HepG2 (cell line): ENCODE measurements at regions not wholly inside any gene's neighbourhood (a gene's known extent, or its start where the extent isn't known, plus 50 kb on each side); places are given as distances from the start of the nearest gene placed in this dataset.
A peak's percentile ranks its signal among the peaks of the same experiment; 100 is the strongest.

ENCODE experiments used
- CC2D1A ChIP-seq: sonication (generic); formaldehyde crosslinking; IDR thresholded peaks from 2 replicates; pipeline ENCODE4 v1.8.1; 2023; ENCODE audit warnings: mild to moderate bottlenecking, missing genetic modification reagents
- GATAD2A ChIP-seq: IDR thresholded peaks from 2 replicates; pipeline ENCODE4 v1.6.1; 2016
- HNRNPLL ChIP-seq: fragments of 200-400 bp; formaldehyde crosslinking; IDR thresholded peaks from 2 replicates; pipeline ENCODE4 v1.6.1; 2017; ENCODE audit warnings: mild to moderate bottlenecking, low read depth, low read length; ENCODE audit not compliant: poor library complexity, severe bottlenecking
- KLF12 ChIP-seq: sonication (generic); formaldehyde crosslinking; IDR thresholded peaks from 2 replicates; pipeline ENCODE4 v1.4.0; 2020; ENCODE audit warnings: missing genetic modification reagents, borderline replicate concordance
- MAZ ChIP-seq, 2 experiments: sonication (generic) in 1 of 2; formaldehyde crosslinking in 1 of 2; IDR thresholded peaks; 2 replicates each; pipeline versions ENCODE4 v1.5.0 to v1.6.1; 2012 to 2020; ENCODE audit warnings: low read depth in 2 of 2, mild to moderate bottlenecking in 2 of 2, borderline replicate concordance in 1 of 2, improper control_type of control experiment in 1 of 2, low read length in 1 of 2, missing genetic modification reagents in 1 of 2, moderate library complexity in 1 of 2
- NAIF1 ChIP-seq: sonication (generic); formaldehyde crosslinking; IDR thresholded peaks from 2 replicates; pipeline ENCODE4 v1.5.0; 2020; ENCODE audit warnings: mild to moderate bottlenecking, missing genetic modification reagents, borderline replicate concordance
- NR2F2 ChIP-seq: IDR thresholded peaks from 2 replicates; pipeline ENCODE4 v1.6.1; 2012; ENCODE audit warnings: low read depth, inconsistent platforms, borderline replicate concordance
- PPARG ChIP-seq: conservative IDR thresholded peaks from 2 replicates; pipeline ENCODE4 v1.6.1; 2016; ENCODE audit warnings: missing biosample characterization, missing genetic modification reagents
- RBAK ChIP-seq: sonication (generic); formaldehyde crosslinking; IDR thresholded peaks from 2 replicates; pipeline ENCODE4 v1.5.1; 2020; ENCODE audit warnings: mild to moderate bottlenecking, missing genetic modification reagents
- RBFOX2 ChIP-seq: fragments of 200-400 bp; formaldehyde crosslinking; IDR thresholded peaks from 2 replicates; pipeline ENCODE4 v1.6.1; 2017; ENCODE audit warnings: low read depth, mild to moderate bottlenecking, low read length
- REPIN1 ChIP-seq: sonication (generic); formaldehyde crosslinking; IDR thresholded peaks from 2 replicates; pipeline ENCODE4 v1.8.0; 2022; ENCODE audit warnings: missing genetic modification reagents, low read depth, mild to moderate bottlenecking, borderline replicate concordance
- RXRB ChIP-seq: IDR thresholded peaks from 2 replicates; pipeline ENCODE4 v1.6.1; 2016; ENCODE audit warnings: borderline replicate concordance, missing genetic modification reagents, missing compliant biosample characterization
- SALL2 ChIP-seq: sonication (generic); formaldehyde crosslinking; IDR thresholded peaks from 2 replicates; pipeline ENCODE4 v1.8.1; 2023; ENCODE audit warnings: mild to moderate bottlenecking, missing genetic modification reagents, inconsistent platforms
- SMC3 ChIP-seq: IDR thresholded peaks from 2 replicates; pipeline ENCODE4 v1.6.1; 2011; ENCODE audit warnings: low read length, improper control_type of control experiment
- TAF15 ChIP-seq: fragments of 200-400 bp; formaldehyde crosslinking; IDR thresholded peaks from one replicate; pipeline ENCODE4 v1.6.1; 2018; ENCODE audit warnings: mild to moderate bottlenecking, low read depth, low read length; ENCODE audit not compliant: poor library complexity, severe bottlenecking
- TSC22D2 ChIP-seq: sonication (generic); formaldehyde crosslinking; IDR thresholded peaks from 2 replicates; pipeline ENCODE4 v1.5.1; 2020; ENCODE audit warnings: missing genetic modification reagents, mild to moderate bottlenecking, borderline replicate concordance
- ZFP41 ChIP-seq: sonication (generic); formaldehyde crosslinking; IDR thresholded peaks from 2 replicates; pipeline ENCODE4 v1.4.0; 2020; ENCODE audit warnings: mild to moderate bottlenecking, missing genetic modification reagents, borderline replicate concordance
- ZFYVE20 ChIP-seq: sonication (generic); formaldehyde crosslinking; IDR thresholded peaks from 2 replicates; pipeline ENCODE4 v1.8.0; 2023; ENCODE audit warnings: low read depth, mild to moderate bottlenecking, moderate library complexity, missing genetic modification reagents, borderline replicate concordance
- ZMYM4 ChIP-seq: sonication (generic); formaldehyde crosslinking; IDR thresholded peaks from 2 replicates; pipeline ENCODE4 v1.8.1; 2023; ENCODE audit warnings: mild to moderate bottlenecking, missing genetic modification reagents
- ZNF235 ChIP-seq: sonication (generic); formaldehyde crosslinking; IDR thresholded peaks from 2 replicates; pipeline ENCODE4 v1.8.1; 2023; ENCODE audit warnings: mild to moderate bottlenecking, missing genetic modification reagents, borderline replicate concordance
- ZNF34 ChIP-seq: sonication (generic); formaldehyde crosslinking; IDR thresholded peaks from 2 replicates; pipeline ENCODE4 v1.4.0; 2020; ENCODE audit warnings: mild to moderate bottlenecking, missing genetic modification reagents, borderline replicate concordance
- ZNF589 ChIP-seq: sonication (generic); formaldehyde crosslinking; conservative IDR thresholded peaks from 2 replicates; pipeline ENCODE4 v1.8.0; 2022; ENCODE audit warnings: mild to moderate bottlenecking, moderate library complexity, missing genetic modification reagents
- ZNF747 ChIP-seq: sonication (generic); formaldehyde crosslinking; IDR thresholded peaks from 2 replicates; pipeline ENCODE4 v1.8.1; 2023; ENCODE audit warnings: missing genetic modification reagents, mild to moderate bottlenecking, borderline replicate concordance
- TF ChIP-seq, protein P1 (sequence below): sonication (generic); formaldehyde crosslinking; conservative IDR thresholded peaks from 2 replicates; pipeline ENCODE4 v1.8.0; 2022; ENCODE audit warnings: missing genetic modification reagents
- TF ChIP-seq, protein P2 (sequence below): sonication (generic); formaldehyde crosslinking; IDR thresholded peaks from 2 replicates; pipeline ENCODE4 v1.4.0; 2020; ENCODE audit warnings: mild to moderate bottlenecking, missing genetic modification reagents, borderline replicate concordance
- TF ChIP-seq, protein P3 (sequence below): sonication (generic); formaldehyde crosslinking; IDR thresholded peaks from 2 replicates; pipeline ENCODE4 v1.9.0; 2021; ENCODE audit warnings: missing genetic modification reagents, mild to moderate bottlenecking, borderline replicate concordance

DNA sequence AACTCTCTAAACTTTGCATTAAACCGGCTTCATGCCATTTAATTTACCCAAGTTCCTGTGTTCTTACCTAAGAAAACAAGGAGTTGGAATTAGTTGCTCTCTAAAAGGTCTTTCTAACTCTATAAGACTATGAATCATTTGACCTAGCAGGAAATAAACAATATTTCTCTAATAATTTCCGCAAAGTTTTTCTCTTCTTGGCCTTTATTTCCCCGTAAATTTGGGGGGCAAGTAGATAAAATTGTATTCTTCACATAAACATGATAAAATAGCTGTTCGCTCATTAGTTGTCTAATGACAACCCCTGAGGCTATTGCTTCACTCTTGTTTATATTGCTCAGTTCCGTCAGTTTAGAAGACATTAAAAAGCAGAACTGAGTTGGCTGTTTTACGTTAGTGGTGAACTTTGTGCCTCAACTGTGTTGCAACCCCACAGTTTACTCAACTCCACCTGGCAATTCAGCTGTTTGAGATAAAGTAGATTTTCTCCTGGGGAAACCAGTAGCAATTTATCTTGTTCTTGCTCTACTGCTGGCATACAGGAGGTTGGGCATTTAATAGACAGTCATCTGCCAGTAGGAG lies 74.7 kb downstream of the BTG1 start (continued):
- TF ChIP-seq, protein P1, sequence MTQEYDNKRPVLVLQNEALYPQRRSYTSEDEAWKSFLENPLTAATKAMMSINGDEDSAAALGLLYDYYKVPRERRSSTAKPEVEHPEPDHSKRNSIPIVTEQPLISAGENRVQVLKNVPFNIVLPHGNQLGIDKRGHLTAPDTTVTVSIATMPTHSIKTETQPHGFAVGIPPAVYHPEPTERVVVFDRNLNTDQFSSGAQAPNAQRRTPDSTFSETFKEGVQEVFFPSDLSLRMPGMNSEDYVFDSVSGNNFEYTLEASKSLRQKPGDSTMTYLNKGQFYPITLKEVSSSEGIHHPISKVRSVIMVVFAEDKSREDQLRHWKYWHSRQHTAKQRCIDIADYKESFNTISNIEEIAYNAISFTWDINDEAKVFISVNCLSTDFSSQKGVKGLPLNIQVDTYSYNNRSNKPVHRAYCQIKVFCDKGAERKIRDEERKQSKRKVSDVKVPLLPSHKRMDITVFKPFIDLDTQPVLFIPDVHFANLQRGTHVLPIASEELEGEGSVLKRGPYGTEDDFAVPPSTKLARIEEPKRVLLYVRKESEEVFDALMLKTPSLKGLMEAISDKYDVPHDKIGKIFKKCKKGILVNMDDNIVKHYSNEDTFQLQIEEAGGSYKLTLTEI (CRISPR knock-in tag), result no peak
- TF ChIP-seq, protein P2, sequence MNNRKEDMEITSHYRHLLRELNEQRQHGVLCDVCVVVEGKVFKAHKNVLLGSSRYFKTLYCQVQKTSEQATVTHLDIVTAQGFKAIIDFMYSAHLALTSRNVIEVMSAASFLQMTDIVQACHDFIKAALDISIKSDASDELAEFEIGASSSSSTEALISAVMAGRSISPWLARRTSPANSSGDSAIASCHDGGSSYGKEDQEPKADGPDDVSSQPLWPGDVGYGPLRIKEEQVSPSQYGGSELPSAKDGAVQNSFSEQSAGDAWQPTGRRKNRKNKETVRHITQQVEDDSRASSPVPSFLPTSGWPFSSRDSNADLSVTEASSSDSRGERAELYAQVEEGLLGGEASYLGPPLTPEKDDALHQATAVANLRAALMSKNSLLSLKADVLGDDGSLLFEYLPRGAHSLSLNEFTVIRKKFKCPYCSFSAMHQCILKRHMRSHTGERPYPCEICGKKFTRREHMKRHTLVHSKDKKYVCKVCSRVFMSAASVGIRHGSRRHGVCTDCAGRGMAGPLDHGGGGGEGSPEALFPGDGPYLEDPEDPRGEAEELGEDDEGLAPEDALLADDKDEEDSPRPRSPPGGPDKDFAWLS, result no peak
- no peak for TF ChIP-seq ZFYVE20 (CRISPR knock-in tag)
- TF ChIP-seq TSC22D2 (CRISPR knock-in tag), result no peak
- TF ChIP-seq, protein P3, sequence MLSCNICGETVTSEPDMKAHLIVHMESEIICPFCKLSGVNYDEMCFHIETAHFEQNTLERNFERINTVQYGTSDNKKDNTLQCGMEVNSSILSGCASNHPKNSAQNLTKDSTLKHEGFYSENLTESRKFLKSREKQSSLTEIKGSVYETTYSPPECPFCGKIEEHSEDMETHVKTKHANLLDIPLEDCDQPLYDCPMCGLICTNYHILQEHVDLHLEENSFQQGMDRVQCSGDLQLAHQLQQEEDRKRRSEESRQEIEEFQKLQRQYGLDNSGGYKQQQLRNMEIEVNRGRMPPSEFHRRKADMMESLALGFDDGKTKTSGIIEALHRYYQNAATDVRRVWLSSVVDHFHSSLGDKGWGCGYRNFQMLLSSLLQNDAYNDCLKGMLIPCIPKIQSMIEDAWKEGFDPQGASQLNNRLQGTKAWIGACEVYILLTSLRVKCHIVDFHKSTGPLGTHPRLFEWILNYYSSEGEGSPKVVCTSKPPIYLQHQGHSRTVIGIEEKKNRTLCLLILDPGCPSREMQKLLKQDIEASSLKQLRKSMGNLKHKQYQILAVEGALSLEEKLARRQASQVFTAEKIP (CRISPR knock-in tag), result no peak
- TF ChIP-seq ZNF589 (CRISPR knock-in tag), result 0 out of 2 replicates have a peak, but pooled peaks have one; percentile 41
- TF ChIP-seq RBAK (CRISPR knock-in tag), result no peak
- TF ChIP-seq SMC3, result peak; percentile 59
- TF ChIP-seq RBFOX2, result no peak
- TF ChIP-seq ZMYM4 (CRISPR knock-in tag), result peak; percentile 93
- TF ChIP-seq MAZ (IDR thresholded peaks at IDR 0.05; ENCODE audit: borderline replicate concordance, low read depth, low read length), result no peak
- TF ChIP-seq MAZ (CRISPR knock-in tag; IDR thresholded peaks at IDR 0.05; ENCODE audit: low read depth), result no peak
- TF ChIP-seq NR2F2, result peak; percentile 76; the same call in 1 of the 2 replicates
- TF ChIP-seq ZNF34 (CRISPR knock-in tag), result no peak
- no peak for TF ChIP-seq NAIF1 (CRISPR knock-in tag)
- no peak for TF ChIP-seq TAF15
- peak; percentile 91 for TF ChIP-seq RXRB (CRISPR knock-in tag)
- TF ChIP-seq SALL2 (CRISPR knock-in tag), result 0 out of 2 replicates have a peak, but pooled peaks have one; percentile 28
- TF ChIP-seq PPARG (CRISPR knock-in tag), result peak; percentile 88
- peak; percentile 64; the same call in 1 of the 2 replicates for TF ChIP-seq REPIN1
- TF ChIP-seq GATAD2A (CRISPR knock-in tag), result peak; percentile 99
- no peak for TF ChIP-seq ZNF747 (CRISPR knock-in tag)
- TF ChIP-seq KLF12 (CRISPR knock-in tag), result no peak
- no peak for TF ChIP-seq ZFP41 (CRISPR knock-in tag)
- TF ChIP-seq ZNF235, result no peak
- no peak for TF ChIP-seq HNRNPLL
- no peak for TF ChIP-seq CC2D1A
